GM18520 (cell line): ENCODE measurements at regions not wholly inside any gene's neighbourhood (a gene's known extent, or its start where the extent isn't known, plus 50 kb on each side); places are given as distances from the start of the nearest gene placed in this dataset.
"Not testable (repeated sequence)": the region's sequence is repeated elsewhere in the genome, so short reads cannot be mapped to it uniquely, and the experiment has no call there.

Experiments
- ATAC-seq: cut with Tn5 transposase; IDR thresholded peaks from one replicate; pipeline ENCODE4 v1.9.1; 2021; ENCODE audit not compliant: unreplicated experiment

DNA sequence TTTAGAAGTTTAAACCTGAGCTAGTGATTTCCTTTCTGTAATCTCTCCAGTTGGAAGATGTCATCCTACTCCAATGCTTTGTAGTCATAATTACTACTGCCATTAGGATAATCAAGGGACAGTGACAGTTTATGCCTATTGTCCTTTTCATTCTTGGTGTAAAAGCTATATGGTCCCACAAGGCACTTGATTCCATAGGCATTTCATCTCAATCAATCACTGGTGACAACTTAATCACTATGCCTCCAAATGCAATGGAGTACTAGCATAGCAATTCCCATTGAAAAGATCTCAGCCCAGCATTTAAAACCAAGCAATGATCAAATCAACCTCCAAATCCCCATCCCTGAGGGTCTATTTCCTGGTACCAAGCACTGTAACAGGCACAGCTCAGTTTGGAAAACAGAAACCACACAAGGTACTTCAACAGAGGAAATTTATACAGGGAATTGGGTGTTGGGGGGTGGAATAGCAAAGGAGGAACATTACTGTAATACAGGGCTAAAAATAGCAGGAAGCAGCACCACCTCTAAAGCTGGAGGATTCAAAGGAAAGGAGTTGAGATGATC is 51.0 kb downstream of the FHIP2A start:
- ATAC-seq: no peak

GRCh38 chr10:114874827-114875411 is 53.3 kb downstream of the FHIP2A start:
- no peak for ATAC-seq

- not testable (repeated sequence) for ATAC-seq
Measured at GRCh38 chr10:114875590-114876081, 54.1 kb downstream of the FHIP2A start.

GRCh38 chr10:114876169-114876568 is 54.6 kb downstream of the FHIP2A start:
- no peak for ATAC-seq

DNA sequence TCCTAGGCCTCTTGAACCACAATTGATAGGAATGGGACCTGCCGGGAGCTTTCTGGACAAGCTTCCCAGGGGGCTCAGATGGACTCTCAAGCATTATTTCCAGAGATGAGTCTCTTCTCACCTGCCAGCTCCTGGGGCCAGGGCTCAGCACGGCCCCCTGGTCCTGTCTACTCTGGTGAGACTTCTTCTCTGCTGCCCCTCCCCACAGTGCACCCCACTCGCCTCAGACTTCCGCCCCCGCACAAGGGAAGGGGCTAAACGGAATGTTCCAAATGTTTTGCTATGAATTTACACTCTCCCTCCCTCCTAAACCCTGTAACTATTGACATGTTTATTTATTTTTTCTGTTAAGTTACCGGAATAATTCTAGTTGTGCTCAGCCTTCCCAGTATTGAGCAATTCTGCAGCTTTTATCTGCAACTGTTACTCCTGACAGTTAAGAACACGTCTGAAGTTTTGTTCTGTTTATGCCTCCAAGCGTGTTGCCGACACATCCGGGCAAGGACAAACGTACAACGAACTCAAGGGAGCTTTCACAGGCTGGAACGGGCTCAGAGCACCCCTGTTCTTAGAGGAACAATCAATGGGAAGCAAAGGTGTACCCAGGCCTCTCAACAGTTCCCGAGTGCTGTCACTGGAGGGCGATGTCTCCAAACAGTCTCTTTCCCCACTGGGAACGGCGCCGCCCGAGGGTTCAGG is 55.2 kb downstream of the FHIP2A start:
- peak; percentile 41 for ATAC-seq

GRCh38 chr10:114877301-114877644 is 55.7 kb downstream of the FHIP2A start:
- ATAC-seq: no peak

- ATAC-seq: no peak
Measured at GRCh38 chr10:114879093-114879492, 57.5 kb downstream of the FHIP2A start.

DNA sequence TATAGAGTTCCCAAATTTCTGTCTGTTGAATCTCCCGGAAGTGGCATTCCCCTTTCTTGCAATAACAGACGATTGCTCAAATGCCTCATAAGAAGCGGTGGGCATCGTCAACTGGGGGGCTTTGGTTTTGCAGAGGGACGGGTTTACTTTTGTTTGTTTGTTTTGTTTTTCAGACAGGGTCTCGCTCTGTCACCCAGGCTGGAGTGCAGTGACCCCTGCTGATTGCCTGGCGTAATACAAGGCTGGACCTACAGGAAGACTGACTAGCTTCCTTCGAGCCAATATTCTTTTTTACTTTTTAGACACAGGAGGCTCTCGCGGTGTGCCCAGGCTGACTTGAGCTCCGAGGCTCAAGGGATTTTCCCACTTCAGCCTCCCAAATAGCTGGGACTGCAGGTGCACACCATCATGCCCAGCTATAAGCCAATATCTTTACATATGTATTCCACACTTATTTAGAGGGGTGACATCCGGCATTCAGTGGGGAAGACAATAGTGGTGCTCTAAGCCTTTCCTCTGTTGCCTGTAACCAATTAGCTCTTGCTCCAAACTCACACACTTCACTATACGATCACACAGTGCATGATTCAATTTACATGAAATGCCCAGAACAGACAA is 58.1 kb downstream of the FHIP2A start:
- ATAC-seq: peak; percentile 60

DNA sequence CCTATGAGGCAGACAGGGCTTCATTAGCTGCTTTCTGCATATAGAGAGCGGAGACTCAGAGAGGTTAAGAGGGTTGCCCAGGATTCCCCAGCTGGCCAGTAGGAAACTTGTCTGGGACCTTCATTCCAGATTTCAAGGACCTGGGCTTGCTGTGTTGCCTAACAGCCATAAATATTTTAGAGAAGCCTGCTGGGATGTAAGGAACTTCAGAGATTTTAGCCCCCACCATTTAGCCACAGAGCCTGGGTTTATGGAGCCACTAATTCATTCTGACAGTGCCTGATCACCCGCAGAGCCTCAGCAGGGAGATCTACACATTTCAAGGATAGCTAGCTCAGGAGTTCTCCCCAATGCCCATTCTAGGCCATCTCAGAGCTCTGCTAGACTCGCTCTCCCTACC is 56.6 kb upstream of the TRUB1 start:
- ATAC-seq: no peak

GRCh38 chr10:114881901-114882300 is 56.1 kb upstream of the TRUB1 start:
- no peak for ATAC-seq

DNA sequence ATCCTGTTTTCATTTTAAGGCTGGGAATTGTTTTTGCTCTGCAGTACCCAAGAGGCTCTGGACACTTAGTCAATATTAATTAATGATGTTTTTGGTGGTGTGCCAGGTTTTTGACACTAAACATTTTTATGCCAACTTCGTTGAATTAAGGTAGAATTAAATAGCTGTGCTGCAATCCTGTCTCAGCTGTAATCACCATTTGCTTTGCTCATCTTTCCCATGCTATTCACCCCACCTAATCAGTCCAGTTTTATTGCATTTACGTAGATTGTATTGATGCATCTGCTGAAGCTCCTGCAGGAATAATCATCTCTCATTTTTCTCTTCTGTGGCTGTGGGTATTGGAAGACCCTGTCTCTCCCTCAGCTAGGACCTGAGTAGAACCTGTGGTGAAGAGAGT is 52.6 kb upstream of the TRUB1 start:
- ATAC-seq: no peak
